HG02759 (cell line): ENCODE measurements at regions not wholly inside any gene's neighbourhood (a gene's known extent, or its start where the extent isn't known, plus 50 kb on each side); places are given as distances from the start of the nearest gene placed in this dataset.
"Not testable (repeated sequence)": the region's sequence is repeated elsewhere in the genome, so short reads cannot be mapped to it uniquely, and the experiment has no call there.

Experiments
- ATAC-seq: cut with Tn5 transposase; IDR thresholded peaks from one replicate; pipeline ENCODE4 v1.9.1; 2021; ENCODE audit warnings: mild to moderate bottlenecking, moderate library complexity; ENCODE audit not compliant: unreplicated experiment

- no peak for ATAC-seq
Observed at GRCh38 chr6:150764334-150765066, 101.0 kb upstream of the MTHFD1L start.

- peak; percentile 94 for ATAC-seq
Observed at GRCh38 chr6:150765067-150765764, 100.3 kb upstream of the MTHFD1L start.

GRCh38 chr6:150766201-150766997, 99.1 kb upstream of the MTHFD1L start:
- ATAC-seq: no peak

GRCh38 chr6:150767161-150767560, 98.3 kb upstream of the MTHFD1L start:
- no peak for ATAC-seq

GRCh38 chr6:150767571-150768018, 97.9 kb upstream of the MTHFD1L start:
- ATAC-seq: no peak

- ATAC-seq: no peak
Observed at GRCh38 chr6:150770637-150771036, 94.9 kb upstream of the MTHFD1L start.

GRCh38 chr6:150773969-150774368, 91.5 kb upstream of the MTHFD1L start:
- ATAC-seq: no peak

- no peak for ATAC-seq
Observed at GRCh38 chr6:150775415-150776203, 89.9 kb upstream of the MTHFD1L start.

GRCh38 chr6:150777736-150778135, 87.8 kb upstream of the MTHFD1L start:
- no peak for ATAC-seq

GRCh38 chr6:150783813-150784212, 81.7 kb upstream of the MTHFD1L start:
- ATAC-seq: no peak

GRCh38 chr6:150787429-150787828, 78.1 kb upstream of the MTHFD1L start:
- no peak for ATAC-seq

- ATAC-seq: no peak
Observed at GRCh38 chr6:150788089-150788488, 77.4 kb upstream of the MTHFD1L start.

GRCh38 chr6:150789906-150790305, 75.6 kb upstream of the MTHFD1L start:
- ATAC-seq: not testable (repeated sequence)

- no peak for ATAC-seq
Observed at GRCh38 chr6:150791717-150792116, 73.8 kb upstream of the MTHFD1L start.

GRCh38 chr6:150797949-150798348, 67.6 kb upstream of the MTHFD1L start:
- no peak for ATAC-seq

- no peak for ATAC-seq
Observed at GRCh38 chr6:150799276-150799805, 66.2 kb upstream of the MTHFD1L start.

- ATAC-seq: no peak
Observed at GRCh38 chr6:150800674-150801314, 64.7 kb upstream of the MTHFD1L start.

GRCh38 chr6:150806790-150807189, 58.7 kb upstream of the MTHFD1L start:
- no peak for ATAC-seq

- ATAC-seq: peak; percentile 76
Observed at GRCh38 chr6:150813319-150813992, 52.0 kb upstream of the MTHFD1L start.
